Skeletal muscle cell (primary cell): ENCODE measurements at regions not wholly inside any gene's neighbourhood (a gene's known extent, or its start where the extent isn't known, plus 50 kb on each side); places are given as distances from the start of the nearest gene placed in this dataset.

Experiments used
- DNase-seq: peaks from one replicate; pipeline ENCODE4 v3.0.0-alpha.2; 2010; ENCODE audit warnings: low read depth
- H3K4me3 ChIP-seq: 2 replicates; pipeline ENCODE4 v1.5.1; 2011; ENCODE audit warnings: low read depth, mild to moderate bottlenecking, control low read depth, low read length, moderate library complexity

- DNase-seq: no peak
These were observed 411.2 kb upstream of the ETAA1 start for GRCh38 chr2:66985906-66986305.

GRCh38 chr2:66987733-66988132 lies 409.4 kb upstream of the ETAA1 start:
- no peak for DNase-seq
- no peak overlapping the region for H3K4me3 ChIP-seq

More at GRCh38 chr2:66985906-66986305, 411.2 kb upstream of the ETAA1 start:
- no peak overlapping the region for H3K4me3 ChIP-seq

GRCh38 chr2:66994654-66995053 lies 402.5 kb upstream of the ETAA1 start:
- no peak for DNase-seq
- no peak overlapping the region for H3K4me3 ChIP-seq

GRCh38 chr2:66995636-66996035 lies 401.5 kb upstream of the ETAA1 start:
- H3K4me3 ChIP-seq: no peak overlapping the region
- DNase-seq: no peak

GRCh38 chr2:67002618-67003371 lies 394.3 kb upstream of the ETAA1 start:
- H3K4me3 ChIP-seq: no peak overlapping the region
- no peak for DNase-seq

- no peak for DNase-seq
- H3K4me3 ChIP-seq: no peak overlapping the region
These were observed 390.7 kb upstream of the ETAA1 start for GRCh38 chr2:67006373-67006960.

GRCh38 chr2:67008155-67008554 lies 389.0 kb upstream of the ETAA1 start:
- no peak for DNase-seq
- no peak overlapping the region for H3K4me3 ChIP-seq

GRCh38 chr2:67012165-67012564 lies 385.0 kb upstream of the ETAA1 start:
- H3K4me3 ChIP-seq: no peak overlapping the region
- no peak for DNase-seq

GRCh38 chr2:67013821-67014220 lies 383.3 kb upstream of the ETAA1 start:
- no peak overlapping the region for H3K4me3 ChIP-seq
- DNase-seq: no peak

- H3K4me3 ChIP-seq: no peak overlapping the region
- DNase-seq: no peak
These were observed 381.5 kb upstream of the ETAA1 start for GRCh38 chr2:67015681-67016080.

GRCh38 chr2:67018301-67018700 lies 378.8 kb upstream of the ETAA1 start:
- no peak for DNase-seq
- no peak overlapping the region for H3K4me3 ChIP-seq

- H3K4me3 ChIP-seq: no peak overlapping the region
- DNase-seq: no peak
These were observed 365.1 kb upstream of the ETAA1 start for GRCh38 chr2:67032076-67032475.

GRCh38 chr2:67036444-67036843 lies 360.7 kb upstream of the ETAA1 start:
- no peak overlapping the region for H3K4me3 ChIP-seq

GRCh38 chr2:67037655-67038054 lies 359.5 kb upstream of the ETAA1 start:
- no peak overlapping the region for H3K4me3 ChIP-seq
- DNase-seq: no peak

More at GRCh38 chr2:67036444-67036843, 360.7 kb upstream of the ETAA1 start:
- DNase-seq: no peak

- H3K4me3 ChIP-seq: no peak overlapping the region
- DNase-seq: no peak
These were observed 358.9 kb upstream of the ETAA1 start for GRCh38 chr2:67038195-67038594.

GRCh38 chr2:67039058-67039457 lies 358.1 kb upstream of the ETAA1 start:
- no peak overlapping the region for H3K4me3 ChIP-seq
- DNase-seq: no peak

GRCh38 chr2:67039517-67040103 lies 357.5 kb upstream of the ETAA1 start:
- DNase-seq: no peak

GRCh38 chr2:67041051-67041450 lies 356.1 kb upstream of the ETAA1 start:
- no peak overlapping the region for H3K4me3 ChIP-seq
- DNase-seq: no peak

More at GRCh38 chr2:67039517-67040103, 357.5 kb upstream of the ETAA1 start:
- H3K4me3 ChIP-seq: no peak overlapping the region

GRCh38 chr2:67043781-67044478 lies 353.2 kb upstream of the ETAA1 start:
- H3K4me3 ChIP-seq: no peak overlapping the region
- no peak for DNase-seq

GRCh38 chr2:67046591-67046990 lies 350.5 kb upstream of the ETAA1 start:
- H3K4me3 ChIP-seq: no peak overlapping the region
- DNase-seq: no peak
